ENCODE measurements at regions not wholly inside any gene's neighbourhood (a gene's known extent, or its start where the extent isn't known, plus 50 kb on each side); places are given as distances from the start of the nearest gene placed in this dataset.

- no peak for TF ChIP-seq EZH2phosphoT487 (conservative IDR thresholded peaks at IDR 0.05; ENCODE audit: low read length)
- no peak for TF ChIP-seq CTCF (IDR thresholded peaks at IDR 0.05; ENCODE audit: insufficient read depth, low read length, poor library complexity, severe bottlenecking)
Observed at GRCh38 chr4:23959396-23960148, 69.7 kb upstream of the PPARGC1A start.

Data from SU-DHL-6 (cell line).